GM19397 (cell line): ENCODE measurements at regions not wholly inside any gene's neighbourhood (a gene's known extent, or its start where the extent isn't known, plus 50 kb on each side); places are given as distances from the start of the nearest gene placed in this dataset.
"Not testable (repeated sequence)": the region's sequence is repeated elsewhere in the genome, so short reads cannot be mapped to it uniquely, and the experiment has no call there.

ENCODE experiments used
- ATAC-seq: cut with Tn5 transposase; IDR thresholded peaks from one replicate; pipeline ENCODE4 v1.9.1; 2021; ENCODE audit warnings: mild to moderate bottlenecking, moderate library complexity; ENCODE audit not compliant: unreplicated experiment

DNA sequence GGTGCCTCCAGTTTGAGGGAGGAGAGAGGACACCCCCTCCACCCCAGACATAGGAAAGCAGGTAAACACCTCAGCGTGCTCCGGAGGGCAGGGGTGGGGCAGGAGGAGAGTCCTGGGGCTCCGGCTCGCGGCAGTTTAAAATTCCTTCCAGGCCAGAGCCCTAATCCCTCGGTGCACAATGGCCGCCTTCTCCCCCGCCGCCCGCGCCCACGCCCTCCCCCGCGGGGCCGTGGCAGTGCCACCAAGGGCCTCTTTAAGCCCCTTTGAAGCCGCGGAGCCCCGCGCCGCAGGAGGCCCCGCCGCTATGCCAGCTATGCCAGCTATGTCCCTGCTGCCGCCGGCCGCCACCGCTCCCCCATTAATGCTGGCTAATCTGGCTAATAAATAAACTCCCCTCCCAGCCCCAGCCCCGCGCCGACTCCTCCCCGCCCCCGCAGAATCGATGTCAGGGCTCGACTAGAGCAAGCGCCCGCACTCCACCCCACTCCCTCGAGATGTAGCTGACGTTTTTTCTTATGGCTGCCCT lies 125.1 kb downstream of the MRPL14 start:
- no peak for ATAC-seq

DNA sequence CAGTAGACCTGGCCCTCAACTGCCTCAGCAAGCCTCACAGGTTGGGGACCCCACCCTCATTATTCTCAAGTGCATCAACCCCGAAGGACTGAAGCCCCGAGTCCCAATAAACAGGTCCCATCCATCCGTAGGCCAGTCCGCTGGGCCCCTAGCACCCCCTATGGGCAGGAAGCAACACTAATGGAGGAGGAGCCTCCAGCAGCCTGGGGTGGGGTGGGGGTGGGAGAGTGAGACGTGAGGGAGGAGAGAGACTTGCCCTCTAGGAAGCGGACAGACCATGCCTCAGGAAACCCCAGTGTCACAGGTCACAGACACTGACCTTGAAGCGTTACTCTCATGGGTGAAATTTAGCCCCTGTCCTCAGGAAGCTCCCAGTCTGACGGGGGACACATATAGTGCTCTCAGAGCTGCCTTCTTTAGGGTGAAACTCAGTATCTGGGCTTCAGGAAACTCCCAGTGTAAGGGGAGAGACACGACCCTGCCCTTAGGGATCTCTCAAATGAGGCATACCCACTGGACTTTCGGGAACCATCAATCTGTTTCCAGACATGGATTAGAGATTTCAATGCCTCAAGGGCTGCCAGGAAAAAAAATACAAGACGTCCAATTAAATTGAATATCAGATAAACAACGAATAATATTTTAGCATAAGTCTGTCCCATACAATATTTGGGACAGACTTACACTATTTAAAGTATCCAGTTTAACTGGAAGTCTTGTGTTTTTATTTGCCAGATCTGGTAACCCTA lies 125.8 kb downstream of the MRPL14 start:
- no peak for ATAC-seq

DNA sequence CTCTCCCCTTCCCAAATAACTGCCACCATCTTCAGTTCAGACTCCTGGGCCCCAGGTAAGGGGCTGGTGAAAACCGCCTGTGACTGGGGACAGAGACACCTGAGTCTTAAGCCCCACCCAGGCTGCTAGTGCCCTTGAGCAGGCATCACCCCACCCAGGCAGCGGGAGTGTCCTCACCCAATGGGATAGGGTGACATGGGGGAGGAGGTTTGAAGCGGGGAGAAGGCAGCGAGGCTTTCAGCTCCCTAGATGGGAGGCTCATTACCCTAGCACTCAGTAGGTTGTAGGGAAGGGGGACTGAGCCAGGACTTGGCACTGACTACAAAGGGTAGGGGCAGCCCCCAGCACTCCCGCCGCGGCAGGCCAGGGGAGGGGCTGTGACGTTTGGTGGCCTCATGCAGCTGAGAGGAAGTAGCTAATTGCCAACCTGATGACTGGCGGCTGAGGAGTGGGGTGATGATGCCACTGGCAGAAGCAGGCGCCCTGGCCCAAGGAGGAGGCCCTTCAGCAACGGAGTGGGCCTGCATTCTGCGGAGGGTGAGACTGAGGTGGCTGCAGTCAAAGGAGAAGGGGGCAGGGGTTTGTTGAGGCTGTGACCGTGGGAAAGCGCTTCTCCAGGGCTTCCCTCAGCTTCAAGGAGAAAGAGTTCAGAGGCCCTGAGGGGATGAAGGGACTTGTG lies 126.9 kb downstream of the MRPL14 start:
- ATAC-seq = no peak

DNA sequence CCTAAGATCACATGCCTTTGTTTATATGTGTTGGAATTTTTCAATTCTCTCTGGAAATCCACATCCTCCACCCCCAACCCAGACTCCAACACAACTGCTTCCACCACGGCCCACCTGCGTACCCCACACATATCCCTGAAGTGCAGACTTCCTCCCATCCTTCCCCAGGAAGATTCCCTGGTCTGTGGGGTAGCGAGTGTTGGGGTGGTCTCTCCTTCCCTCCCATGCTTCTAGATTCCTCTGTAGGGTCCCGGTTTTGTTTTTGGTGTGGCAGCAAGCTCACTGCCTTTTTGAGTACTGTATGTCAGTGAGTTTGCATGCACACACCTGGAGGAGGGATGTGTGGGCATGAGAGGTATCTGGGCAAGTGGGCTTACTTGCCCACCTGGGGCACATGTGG lies 127.6 kb downstream of the MRPL14 start:
- ATAC-seq = no peak

DNA sequence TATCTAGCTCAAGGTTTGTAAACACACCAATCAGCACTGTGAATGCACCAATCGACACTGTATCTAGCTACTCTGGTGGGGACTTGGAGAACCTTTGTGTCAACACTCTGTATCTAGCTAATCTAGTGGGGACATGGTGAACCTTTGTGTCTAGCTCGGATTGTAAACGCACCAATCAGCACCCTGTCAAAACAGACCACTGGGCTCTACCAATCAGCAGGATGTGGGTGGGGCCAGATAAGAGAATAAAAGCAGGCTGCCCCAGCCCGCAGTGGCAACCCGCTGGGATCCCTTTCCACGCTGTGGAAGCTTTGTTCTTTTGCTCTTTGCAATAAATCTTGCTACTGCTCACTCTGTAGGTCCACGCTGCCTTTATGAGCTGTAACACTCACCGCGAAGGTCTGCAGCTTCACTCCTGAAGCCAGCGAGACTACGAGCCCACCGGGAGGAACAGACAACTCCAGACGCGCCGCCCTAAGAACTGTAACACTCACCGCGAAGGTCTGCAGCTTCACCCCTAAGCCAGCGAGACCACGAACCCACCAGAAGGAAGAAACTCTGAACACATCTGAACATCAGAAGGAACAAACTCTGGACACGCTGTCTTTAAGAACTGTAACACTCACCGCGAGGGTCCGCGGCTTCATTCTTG lies 128.5 kb downstream of the MRPL14 start:
- ATAC-seq = not testable (repeated sequence)

DNA sequence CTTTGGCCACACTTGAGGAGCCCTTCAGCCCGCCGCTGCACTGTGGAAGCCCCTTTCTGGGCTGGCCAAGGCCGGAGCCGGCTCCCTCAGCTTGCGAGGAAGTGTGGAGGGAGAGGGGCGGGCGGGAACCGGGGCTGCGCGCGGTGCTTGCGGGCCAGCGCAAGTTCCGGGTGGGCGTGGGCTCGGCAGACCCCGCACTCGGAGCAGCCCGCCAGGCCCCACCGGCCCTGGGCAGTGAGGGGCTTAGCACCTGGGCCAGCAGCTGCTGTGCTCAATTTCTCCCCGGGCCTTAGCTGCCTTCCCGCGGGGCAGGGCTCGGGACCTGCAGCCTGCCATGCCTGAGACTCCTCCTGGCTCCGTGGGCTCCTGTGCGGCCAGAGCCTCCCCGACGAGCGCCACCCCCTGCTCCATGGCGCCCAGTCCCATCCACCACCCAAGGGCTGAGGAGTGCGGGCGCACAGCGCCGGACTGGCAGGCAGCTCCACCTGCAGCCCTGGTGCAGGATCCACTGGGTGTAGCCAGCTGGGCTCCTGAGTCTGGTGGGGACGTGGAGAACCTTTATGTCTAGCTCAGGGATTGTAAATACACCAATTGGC lies 129.2 kb downstream of the MRPL14 start:
- not testable (repeated sequence) for ATAC-seq

DNA sequence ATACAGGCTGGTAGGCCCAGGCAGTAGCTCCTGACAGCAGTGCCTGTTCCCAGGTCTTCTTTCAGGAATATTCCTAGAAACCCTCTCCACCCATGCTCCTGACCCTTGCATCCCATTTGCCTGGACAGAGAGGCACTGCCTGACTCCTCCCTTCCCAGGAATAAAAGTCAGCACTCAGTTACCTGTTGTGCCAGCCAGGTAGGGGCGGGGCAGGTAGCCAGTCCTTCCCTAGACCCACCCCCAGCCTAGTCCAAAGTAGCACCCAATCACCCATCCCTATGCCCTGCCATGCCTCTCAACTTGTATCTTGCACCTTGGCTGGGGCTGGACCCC lies 129.9 kb downstream of the MRPL14 start:
- ATAC-seq = no peak

DNA sequence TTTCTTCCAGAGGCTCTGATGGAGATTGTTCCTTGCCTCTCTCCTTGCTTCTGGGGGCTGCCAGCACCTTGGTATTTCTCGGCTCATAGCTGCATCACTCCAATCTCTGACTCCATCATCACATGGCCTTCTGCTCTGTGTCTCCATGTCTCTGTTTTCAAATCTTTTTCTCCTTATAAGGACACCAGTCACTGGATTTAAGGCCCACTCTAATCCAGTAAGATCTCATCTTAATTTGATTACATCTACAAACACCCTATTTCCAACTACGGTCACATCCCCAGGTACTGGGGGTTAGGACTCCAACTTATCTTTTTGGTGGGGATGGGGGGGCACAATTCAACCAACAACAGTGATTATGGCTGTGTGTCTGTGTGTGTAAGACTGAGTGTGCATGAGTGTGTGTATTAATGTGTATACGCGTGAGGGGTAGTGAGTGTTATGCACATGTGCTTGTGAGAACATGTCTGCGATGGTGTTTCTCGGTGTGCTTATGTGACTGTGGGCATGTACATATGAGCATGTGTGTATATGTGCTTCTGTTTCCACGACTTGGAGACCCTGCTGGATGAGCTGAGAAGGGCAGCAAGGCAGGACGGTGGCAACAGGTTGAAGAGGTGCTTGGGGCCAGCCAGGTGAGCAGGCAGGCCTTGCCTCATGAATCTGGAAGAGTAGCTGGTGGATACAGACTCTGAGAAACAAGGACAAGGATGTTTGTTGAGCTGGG lies 130.5 kb downstream of the MRPL14 start:
- ATAC-seq = no peak

DNA sequence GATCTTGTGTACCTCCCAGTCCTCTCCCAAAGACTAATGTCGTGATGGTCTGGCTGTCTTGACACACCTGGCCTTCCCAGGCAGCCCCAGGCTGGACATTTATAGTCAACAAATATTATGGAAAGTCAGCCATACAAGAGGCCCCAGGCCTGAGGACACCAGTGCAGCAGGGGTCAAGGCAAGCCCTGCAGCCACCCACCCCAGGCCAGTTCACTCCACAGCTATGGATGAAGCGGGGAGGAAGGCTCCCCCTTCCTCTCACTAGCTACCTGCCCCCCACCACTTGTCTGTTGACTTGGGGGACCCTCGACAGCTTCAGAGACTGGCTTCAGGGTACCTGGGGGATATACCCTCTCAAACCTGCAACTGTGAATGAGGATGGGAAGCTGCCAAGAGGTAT lies 132.1 kb downstream of the MRPL14 start:
- no peak for ATAC-seq

DNA sequence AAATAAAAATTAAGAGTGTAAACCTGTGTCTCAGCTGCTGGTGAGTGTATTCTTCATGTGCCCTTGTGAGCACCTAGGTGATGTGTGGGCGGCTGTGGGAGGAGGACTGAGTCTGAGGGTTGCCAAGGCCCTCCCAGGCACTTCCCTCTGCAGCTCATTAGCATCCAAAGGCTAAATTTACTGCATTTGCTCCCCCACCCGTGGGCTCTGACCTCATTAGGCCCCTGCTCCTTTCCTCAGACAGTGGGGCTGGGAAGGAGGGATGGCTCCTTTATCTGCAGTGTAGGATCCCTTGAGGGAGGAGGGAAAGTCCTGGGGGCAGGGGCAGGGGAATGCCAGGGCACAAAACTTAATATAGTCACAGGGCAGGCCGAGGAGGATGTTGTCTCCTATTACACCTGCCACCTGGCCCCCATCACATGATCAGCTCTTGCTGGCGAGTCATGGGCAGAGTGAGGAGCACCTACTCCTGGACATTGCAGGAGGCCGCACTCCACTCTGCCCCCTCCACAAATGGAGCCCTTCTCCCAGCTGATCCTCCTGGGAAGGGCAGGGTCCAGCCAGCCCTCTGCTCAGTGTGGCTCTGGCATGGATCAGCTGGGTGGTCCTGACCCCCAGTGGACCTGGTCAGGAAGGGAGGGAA lies 133.2 kb downstream of the MRPL14 start:
- ATAC-seq = no peak

DNA sequence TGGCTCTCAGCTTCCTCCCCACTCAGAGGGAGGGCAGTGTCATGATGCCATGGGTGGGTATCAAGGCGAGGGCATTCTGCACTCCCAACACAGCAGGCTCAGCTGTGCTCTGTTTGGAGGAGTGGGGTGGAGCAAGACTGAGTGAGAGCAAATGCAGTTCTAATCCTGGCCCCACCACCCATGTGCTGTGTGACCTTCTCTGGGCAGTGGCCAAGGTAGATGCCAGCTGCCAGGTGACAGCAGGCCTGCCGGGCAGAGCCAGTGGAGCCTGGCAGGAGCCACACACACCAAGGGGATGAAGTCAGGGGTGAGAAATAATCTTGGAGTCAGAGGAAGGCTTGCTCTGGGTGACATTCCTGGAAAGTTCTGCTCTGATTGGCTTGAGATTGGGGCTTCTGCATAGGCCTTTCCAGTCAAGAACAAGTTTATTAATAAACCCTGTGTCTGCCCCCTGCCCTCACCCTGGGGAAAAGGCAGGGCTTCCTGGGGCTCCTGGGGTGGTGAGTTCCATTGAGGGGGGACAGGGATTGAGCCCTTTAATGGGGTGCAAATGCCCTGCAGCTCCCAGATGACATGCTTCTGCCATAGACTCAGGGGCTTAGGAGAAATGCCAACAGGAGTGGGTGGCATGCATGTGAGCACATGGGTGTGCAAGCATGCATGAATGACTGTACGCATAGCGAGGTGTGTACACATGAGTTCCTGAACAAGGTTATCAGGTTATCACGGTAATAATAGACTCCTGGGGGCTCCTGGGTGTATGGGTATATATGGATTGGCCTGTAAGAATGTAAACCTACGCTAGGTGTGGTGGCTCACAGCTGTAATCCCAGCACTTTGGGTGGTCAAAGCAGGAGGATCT lies 134.2 kb downstream of the MRPL14 start:
- no peak for ATAC-seq

DNA sequence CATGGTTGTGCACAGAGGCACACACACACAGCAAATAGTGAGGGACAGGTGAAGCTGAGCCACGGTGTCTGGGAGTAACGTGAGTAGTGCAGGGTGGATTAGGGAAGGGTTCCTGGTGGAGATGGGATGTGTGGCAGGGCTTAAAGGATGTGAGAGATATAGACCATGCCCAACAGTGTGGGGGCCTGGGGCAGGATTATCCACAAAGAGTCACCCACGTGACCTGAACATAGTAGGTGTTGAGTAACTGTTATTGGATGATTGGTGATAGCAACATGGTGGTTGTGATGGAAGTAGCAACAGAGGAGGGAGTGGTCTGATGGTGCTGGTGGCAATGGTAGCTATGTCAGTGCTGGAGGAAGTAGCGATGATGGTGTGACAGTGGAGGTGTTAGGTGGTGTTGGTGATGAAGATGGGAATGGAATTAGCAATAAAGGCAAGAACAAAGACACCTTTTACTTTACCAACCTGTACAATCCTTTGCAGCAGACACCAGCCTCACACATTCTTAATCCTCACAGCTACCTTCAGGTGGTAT lies 135.1 kb downstream of the MRPL14 start:
- ATAC-seq = no peak

DNA sequence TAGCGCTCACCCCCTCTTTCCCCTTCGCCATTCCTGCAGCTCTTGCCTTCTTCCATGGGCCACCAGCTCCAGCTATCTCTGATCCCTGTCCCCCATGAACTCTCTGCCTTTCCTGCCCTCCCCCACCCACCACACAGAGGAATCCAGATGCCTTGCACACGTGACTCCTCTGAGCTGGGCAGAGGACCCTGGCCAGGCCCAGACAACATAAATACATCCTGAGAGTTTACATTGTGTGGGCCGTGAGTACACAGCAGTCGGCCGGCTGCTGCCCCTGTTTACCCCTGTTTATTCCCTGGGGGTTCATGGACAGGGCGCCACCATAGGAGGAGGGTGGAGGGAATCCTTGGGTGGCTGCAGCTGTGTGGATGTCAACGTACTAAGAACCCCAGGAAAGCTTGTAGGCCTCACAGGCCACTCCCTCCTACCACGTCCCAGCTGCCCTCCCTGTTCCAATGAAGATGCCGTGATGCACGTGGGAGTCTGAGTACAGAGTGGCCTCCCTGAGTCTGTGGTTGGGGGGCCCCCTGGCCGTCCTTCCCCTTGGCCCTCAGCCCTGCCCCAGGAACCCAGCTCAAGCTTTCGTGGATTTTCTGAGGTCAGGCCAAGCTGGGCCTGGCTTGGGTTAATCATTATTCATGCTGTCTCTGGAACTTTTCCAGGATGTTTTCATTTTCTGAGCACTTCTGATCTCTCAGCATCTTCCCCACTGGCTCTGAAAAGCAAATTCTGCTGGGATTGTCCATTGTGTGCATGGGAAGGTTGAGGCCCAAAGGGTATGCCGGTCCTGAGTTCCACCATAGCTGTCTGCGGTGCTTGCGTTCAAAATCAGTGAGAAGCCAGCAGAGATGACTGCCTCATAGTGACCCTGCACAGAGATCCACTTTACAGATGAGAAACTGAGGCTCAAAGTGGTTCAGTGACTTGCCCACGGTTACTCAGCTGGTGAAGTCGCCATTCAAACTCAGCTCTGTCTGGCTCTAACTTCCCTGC lies 136.3 kb downstream of the MRPL14 start:
- no peak for ATAC-seq

DNA sequence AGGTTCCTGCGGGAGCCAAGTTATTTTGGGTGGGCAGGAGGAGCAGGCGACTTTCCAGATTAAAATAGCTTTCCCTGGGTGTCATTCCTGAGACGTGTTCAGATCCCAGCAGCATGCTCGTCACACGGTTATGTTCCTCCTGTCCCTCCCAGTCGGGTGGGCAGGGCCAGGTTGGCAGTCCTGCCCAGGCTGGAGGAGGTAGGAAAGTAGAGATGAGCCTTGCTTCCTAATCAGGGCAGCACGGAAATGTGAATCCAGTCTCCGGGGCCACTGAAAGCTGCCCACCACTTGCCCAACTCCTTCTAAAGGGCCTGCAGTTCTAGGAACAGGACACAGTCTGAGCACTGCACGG lies 137.0 kb downstream of the MRPL14 start:
- ATAC-seq = no peak

DNA sequence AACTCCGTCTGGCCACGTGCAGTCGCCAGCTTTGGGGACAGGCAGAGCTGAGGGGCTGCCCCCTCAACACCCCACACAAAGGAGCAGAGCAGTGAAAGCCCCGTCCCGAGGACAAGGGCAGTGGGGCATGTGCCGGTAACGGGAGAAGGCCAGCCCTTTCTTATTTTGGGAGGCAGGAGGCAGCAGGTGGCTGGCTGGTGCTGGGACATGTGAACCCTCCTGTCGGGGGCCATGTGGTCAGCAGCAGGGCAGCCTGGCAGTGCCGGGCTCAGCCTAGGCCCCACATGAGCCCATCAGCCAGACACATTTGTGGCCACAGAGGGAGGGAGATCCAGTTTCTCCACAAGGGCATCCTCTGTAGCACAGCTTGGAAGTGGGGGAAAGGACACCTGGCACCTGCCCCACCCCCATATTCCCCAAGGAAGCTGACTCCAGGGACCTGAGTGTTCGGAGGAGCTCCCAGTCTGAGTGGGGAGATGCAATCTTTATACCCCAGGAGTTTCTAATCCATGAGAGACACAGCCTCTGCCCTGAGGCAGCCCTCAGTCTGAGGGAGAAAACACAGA lies 137.6 kb downstream of the MRPL14 start:
- ATAC-seq = no peak

DNA sequence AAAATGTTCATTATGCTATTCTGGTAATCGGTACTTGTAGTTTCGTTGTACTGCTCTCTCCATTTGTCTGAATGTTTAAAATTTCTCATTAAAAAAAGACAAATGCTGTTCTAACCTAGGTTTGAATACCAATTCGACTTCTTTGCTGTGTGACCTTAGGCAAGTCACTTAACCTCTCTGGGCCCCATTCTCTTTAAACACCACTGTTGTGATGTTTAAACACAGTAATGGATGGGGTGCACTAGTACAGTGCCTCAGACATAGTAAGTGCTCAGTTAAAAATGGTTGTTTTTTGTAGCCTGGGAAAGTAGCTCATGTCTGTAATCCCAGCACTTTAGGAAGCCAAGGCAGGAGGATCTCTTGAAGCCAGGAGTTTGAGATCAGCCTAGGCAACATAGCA lies 138.5 kb downstream of the MRPL14 start:
- ATAC-seq = no peak

DNA sequence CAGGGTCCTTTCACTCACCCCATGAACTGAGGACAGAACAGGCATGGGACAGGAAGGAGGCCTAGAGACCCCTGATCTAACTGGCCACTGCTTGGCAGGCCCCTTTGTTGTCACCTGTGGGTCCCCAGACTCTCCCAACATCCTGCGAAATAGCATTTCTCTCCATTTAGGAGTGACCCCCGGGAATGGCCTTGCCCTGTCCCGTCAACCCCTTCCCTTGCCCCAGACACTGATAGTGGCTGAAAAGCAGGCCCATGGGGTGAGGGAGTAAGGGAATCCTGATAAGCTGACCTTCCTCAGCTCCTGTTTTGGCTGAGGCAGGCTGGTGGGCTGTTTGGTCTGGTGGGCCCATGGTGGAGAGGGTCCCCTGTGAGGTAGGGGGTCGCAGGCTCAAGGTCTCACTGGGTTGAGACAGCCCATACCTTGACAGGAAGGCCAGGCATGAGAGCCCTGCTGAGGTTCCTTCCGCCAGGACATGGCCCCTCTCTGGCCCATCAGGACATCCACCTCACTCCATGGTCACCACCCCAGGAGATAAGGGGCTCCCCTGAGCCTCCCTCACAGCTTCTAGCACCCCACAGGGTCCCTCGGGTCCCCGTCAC lies 139.3 kb downstream of the MRPL14 start:
- no peak for ATAC-seq
